NCI-H2196 (cell line): ENCODE measurements at regions not wholly inside any gene's neighbourhood (a gene's known extent, or its start where the extent isn't known, plus 50 kb on each side); places are given as distances from the start of the nearest gene placed in this dataset.

Source experiments
- DNase-seq: peaks from one replicate; lab custom pipeline; 2025; ENCODE audit not compliant: unreplicated experiment; lab: John Stamatoyannopoulos, UW

GRCh38 chrX:69232945-69233344 lies 67.7 kb upstream of the PJA1 start:
- no peak for DNase-seq

GRCh38 chrX:69231903-69232302 lies 66.7 kb upstream of the PJA1 start:
- DNase-seq: no peak

- no peak for DNase-seq
These were observed 64.2 kb upstream of the PJA1 start for GRCh38 chrX:69229436-69229835.

GRCh38 chrX:69228732-69229131 lies 63.5 kb upstream of the PJA1 start:
- DNase-seq: no peak

GRCh38 chrX:69226459-69227158 lies 61.4 kb upstream of the PJA1 start:
- DNase-seq: no peak

- DNase-seq: peak; percentile 64
These were observed 57.1 kb upstream of the PJA1 start for GRCh38 chrX:69222103-69223090.

- no peak for DNase-seq
These were observed 56.2 kb upstream of the PJA1 start for GRCh38 chrX:69221239-69222102.

- no peak for DNase-seq
These were observed 53.2 kb upstream of the PJA1 start for GRCh38 chrX:69218407-69218997.

- DNase-seq: no peak
These were observed 51.7 kb upstream of the PJA1 start for GRCh38 chrX:69216911-69217310.

- no peak for DNase-seq
These were observed 51.2 kb upstream of the PJA1 start for GRCh38 chrX:69216446-69216845.

GRCh38 chrX:69215161-69215875 lies 50.1 kb upstream of the PJA1 start:
- no peak for DNase-seq
